GM12873 (cell line): ENCODE measurements at regions not wholly inside any gene's neighbourhood (a gene's known extent, or its start where the extent isn't known, plus 50 kb on each side); places are given as distances from the start of the nearest gene placed in this dataset.
A peak's percentile ranks its signal among the peaks of the same experiment; 100 is the strongest.

Experiments used
- TF ChIP-seq, protein P1 (sequence below): IDR thresholded peaks from 2 replicates; pipeline ENCODE4 v1.5.1; 2012; ENCODE audit warnings: low read depth, mild to moderate bottlenecking, moderate library complexity, low read length, control low read depth; ENCODE audit not compliant: insufficient read depth; ENCODE audit errors: missing control alignments

DNA sequence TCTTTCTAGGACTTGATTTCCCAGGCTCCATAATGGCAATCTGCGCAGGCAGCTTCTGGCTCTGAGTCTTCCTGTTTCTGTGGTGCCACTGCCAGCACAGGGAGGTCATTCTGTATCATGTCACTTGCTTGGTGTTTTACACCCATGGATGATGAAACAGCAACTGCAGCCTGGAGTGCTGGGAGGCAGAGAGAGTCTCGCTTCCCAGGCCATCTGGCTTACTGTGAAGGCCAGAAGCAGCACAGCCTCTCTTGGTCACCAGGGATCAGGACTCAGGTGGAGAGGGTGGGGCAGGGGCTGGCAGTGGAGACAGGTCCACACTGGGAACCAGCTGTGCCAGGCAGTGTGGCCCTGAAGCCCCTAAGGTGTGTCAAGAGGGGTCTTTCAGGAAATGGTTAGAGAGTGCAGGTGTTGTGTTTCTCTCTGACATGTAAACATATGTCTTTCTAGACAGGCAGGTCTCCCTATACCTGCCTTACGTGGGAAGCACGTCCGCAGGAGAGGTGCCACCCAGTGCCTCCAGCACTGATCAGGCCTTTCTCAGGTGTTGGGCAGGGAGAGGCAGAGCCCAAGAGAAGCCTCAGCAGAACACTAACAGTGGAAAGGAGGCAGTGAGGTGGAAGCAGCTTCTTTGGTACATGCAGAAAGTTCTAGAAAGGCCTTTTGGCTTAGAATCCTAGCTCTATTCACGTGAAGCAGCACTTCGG is 71.4 kb downstream of the INSIG1 start:
- TF ChIP-seq, protein P1, sequence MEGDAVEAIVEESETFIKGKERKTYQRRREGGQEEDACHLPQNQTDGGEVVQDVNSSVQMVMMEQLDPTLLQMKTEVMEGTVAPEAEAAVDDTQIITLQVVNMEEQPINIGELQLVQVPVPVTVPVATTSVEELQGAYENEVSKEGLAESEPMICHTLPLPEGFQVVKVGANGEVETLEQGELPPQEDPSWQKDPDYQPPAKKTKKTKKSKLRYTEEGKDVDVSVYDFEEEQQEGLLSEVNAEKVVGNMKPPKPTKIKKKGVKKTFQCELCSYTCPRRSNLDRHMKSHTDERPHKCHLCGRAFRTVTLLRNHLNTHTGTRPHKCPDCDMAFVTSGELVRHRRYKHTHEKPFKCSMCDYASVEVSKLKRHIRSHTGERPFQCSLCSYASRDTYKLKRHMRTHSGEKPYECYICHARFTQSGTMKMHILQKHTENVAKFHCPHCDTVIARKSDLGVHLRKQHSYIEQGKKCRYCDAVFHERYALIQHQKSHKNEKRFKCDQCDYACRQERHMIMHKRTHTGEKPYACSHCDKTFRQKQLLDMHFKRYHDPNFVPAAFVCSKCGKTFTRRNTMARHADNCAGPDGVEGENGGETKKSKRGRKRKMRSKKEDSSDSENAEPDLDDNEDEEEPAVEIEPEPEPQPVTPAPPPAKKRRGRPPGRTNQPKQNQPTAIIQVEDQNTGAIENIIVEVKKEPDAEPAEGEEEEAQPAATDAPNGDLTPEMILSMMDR: no peak

DNA sequence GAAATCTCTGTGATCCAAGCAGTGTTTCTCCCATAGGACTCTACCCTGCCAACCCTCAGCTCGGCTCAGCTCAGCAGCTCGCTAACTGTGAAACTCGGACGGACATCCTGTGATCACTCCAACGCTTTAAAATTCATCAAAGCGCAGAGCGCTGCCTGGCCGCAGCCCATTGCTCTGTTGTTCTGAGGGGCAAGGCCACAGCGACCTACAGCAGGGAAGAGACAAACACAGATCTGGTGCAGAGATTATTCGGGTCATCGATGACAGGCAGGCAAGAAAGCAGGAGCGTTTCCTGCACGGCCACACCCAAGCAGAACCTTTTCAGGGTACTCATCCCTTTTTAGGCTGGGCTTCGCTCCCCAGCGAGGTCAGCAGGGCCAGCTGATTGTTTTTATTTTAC is 72.1 kb downstream of the INSIG1 start:
- TF ChIP-seq, protein P1: no peak

DNA sequence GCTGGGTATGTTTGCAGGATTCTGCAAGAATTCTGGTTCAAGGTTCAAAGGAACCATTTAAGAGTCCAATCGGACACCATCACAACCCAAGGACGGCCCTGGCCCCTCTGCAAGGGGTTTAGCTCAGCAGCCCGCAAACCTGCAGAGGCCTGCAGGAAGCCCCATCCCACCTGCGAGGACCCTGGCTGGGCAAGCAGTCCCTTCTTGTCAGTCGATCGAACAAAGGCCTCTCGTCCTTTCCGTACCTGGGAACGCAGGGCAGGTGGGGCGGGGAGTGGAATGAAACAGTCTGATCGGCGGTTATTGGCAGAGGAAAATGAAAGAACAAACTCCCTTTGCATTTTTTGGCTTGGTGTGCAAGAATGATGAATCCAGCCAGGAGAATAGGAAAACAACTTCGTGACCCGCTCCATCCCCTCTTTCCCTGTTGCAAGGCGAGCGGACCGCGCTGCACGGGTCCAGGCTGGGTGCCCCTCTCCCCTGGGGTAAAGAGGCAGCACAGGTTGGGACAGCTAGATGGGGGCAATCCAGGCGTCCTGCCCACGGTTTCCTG is 73.7 kb downstream of the INSIG1 start:
- TF ChIP-seq, protein P1: no peak

DNA sequence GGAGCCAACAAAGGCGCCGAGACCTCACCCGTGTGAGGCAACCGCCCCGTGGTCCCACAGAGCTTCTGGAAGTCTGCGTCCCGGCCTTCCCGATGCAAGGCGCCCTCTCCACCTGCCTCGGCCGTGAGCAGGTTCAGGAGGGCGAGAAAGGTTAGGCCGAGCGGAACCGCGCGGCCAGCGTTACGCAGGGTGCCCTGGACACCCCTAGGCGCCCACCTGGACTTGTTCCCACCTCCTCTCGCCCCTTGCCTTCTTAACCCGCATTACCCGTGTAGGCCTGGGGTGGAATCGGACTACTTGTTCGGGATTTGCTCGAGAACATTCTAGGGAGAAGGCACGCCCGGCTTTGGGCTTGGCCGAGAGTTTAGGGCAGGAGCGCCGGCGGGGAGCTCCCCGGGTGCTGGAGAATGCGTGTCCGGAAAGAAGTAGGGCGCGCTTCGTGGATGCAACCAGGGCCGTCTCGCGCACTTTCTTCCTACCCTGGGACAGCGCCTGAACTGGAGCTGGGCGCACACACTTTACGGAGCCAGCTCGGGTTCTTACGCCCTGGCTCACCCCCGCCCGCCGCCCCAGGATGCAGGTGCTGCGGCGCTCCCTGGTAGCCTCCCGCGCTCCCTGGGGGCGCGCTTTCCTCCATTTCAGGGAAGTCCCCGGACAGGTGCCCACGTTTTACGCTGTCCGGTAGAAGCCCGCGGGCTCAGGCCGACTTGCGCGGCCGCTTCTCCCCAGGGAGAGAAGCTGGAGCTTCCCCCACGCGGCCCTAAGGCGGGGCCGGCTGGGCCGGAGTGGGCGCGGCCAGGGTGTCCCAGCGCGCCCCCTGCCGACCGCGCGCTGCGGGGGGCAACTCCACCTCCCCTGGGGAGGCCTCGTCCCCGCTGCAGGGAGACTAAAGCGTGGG is 74.5 kb downstream of the INSIG1 start:
- TF ChIP-seq, protein P1: peak; percentile 47

DNA sequence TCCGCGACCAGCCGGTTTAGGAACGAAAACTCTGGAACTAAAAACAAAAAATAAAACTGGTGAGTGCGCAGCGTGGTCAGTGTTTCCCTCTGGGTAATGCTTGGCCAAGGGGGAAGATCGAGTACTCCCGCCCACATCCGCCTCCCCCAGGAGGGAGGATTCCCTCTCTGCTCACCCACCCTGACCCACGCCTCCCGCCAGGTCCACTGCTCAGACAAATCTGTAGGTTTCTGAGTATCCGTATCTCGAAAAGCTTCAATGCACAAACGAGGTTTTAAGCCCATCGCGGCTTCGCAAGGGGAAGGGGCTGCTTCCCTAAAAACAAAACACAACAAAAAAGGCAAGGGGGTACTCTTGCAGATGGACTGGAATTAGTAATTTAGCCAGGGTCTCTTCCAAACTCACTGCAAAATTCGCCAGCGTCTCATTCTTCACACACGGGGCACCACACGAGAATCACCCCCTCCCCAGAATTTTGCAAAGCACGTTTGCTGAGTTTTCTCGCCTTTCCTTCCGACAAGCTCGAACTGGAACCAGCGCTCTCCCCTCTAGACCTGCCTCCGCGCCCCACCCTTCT is 75.2 kb downstream of the INSIG1 start:
- TF ChIP-seq, protein P1: no peak

DNA sequence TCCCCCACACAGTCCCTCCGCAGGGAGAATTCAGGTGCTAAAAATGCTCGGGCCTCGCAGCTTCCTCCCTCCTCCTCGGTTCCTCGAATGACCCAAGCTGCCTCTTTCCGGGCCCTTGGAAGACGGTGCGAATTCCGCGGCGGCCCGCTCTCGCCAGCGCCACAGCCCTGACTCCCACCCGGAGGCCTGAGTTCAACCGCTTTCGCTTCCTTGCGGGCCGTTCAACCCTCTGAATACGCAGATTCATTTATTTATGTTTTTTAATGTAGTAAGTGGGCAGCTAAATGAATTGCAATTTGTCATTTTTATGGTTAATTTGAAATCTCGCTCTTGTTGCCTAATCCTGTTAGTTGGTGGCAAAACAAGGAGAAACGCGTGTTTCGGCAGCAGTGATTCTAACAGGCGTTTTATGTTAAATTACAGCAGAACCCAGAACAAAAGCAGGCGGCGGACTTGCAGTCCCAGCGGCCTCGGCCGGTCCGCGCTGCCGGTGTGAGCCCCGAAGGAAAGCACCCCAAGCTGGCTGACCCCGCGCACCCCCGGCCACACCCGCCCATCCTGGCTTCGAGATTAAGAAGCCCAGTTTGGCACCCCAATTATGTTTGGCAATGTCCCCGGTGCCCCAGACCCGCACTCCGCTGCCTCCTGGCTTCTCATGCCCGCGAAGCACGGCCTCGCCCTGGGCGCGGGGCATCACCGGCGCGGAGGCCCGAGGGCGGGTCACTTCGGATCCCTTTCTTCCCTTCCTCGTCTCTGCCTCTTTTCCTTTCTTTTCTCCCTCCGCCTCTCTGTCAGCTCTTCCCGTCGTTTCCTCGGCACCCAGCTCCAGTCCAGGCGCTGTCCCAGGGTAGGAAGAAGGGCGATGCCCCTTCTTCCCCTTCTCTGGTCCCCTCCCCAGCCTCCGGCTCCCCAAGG is 75.9 kb downstream of the INSIG1 start:
- TF ChIP-seq, protein P1: no peak
